CD4-positive, alpha-beta T cell treated with Interferon gamma for 1 hour (primary cell): ENCODE measurements at regions not wholly inside any gene's neighbourhood (a gene's known extent, or its start where the extent isn't known, plus 50 kb on each side); places are given as distances from the start of the nearest gene placed in this dataset.

Experiments
- DNase-seq: peaks from one replicate; pipeline ENCODE4 v3.0.0-alpha.2; 2020

GRCh38 chr17:77421630-77421972 is 280.8 kb downstream of the SEC14L1 start:
- no peak for DNase-seq

DNA sequence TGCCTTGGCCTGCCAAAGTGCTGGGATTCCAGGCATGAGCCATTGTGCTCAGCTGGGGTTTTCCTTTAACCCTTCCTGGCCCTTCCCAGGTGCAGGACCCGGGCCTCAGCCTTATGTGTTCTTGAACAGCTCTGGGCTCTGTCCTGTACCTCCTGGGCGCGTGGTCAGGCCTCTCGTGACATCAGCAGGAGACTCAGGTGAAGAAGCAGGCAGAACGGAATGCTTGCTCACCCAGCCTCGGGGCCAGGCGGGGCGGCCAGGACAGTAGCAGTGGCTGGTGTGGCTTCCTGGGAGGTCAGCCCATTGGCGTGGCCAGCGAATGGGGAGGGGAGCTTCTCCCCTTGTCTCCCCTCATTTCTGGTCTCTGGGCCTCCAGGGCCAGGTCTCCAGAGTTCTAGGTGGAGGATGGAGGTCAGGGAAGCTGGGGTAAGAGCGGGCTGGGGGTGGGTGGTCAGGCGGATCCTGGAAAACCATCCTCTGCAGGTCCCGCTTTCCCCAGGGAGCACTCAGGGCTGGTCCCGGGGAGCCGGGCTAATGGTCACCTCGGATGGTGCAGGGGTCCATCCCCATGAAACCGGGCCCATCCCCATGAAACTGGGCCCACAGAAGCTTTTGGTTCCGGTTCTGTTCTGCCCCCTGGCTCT is 281.5 kb downstream of the SEC14L1 start:
- DNase-seq, result no peak

DNA sequence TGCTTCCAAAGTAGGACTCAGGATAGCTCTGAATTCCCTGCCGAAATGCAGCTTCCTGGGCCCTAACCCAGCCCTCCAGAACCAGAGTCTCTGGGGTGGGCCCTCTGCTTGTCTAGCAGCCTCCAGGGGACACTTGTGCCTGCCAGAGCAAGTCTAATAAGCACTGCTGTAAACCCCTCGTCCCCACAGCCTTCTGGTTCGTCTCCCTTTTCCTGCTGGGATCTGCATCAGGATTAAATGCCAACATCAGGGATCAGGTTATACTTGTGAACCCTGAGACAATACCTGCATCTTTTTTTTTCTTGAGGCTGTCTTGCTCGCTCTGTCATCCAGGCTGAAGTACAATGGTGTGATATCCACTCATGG is 282.0 kb downstream of the SEC14L1 start:
- DNase-seq, result no peak

GRCh38 chr17:77423589-77424451 is 283.1 kb downstream of the SEC14L1 start:
- DNase-seq, result no peak

DNA sequence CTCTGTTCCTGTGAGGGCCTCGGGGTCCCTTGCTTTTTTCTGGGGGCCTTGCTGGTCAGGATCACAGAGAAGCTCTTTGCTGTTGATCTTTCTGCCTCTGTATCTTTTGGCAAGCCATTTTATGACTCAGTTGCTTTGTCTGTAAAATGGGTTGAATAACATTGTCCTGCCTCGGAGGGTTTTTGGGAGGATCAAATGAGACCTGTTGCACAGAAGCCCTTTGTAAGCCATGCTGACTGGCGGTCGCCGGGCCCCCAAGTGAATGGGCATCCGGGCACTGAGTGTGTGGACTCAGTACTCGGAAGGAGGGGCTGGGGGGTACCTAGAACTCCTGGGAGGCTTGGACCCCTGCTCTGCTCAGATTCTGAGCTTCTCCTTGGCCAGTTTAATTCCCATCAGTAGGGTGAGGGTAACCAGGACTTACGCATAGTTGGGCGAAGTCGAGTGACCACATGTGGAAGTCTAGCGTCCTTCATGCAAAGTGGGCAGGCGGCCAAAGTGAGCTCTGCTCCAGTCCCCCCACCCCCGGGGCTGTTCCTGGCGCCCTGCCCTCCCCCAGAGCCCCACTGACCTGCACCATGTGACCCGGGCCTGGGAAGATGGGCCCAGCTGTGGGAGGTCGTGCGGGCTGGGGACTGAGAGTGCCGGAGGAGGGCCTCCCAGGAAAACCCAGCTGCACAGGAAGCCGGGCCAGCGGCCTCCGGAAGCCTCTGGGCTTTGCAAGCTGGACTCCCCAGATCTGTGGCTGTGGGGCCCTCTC is 284.0 kb downstream of the SEC14L1 start:
- no peak for DNase-seq

DNA sequence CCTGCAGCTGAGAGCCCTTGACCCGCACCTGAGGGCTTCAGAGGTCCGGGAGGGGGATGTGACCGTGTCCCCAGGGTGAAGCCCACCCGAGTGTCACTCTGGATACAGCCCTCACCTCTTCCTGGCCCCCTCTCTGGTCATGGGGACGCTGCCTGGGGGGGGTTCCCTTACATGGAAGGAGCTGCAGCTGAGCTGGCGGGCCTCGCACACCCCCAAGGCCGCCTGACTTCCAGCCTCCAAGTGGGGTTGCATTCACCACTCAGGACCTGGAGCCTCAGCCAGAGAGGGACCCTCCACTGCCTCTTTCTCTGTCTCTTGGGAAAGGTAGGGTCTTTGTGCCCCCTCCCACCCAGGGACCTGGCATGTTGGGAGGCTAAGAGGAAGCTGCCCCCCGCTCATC is 284.6 kb downstream of the SEC14L1 start:
- DNase-seq, result no peak

DNA sequence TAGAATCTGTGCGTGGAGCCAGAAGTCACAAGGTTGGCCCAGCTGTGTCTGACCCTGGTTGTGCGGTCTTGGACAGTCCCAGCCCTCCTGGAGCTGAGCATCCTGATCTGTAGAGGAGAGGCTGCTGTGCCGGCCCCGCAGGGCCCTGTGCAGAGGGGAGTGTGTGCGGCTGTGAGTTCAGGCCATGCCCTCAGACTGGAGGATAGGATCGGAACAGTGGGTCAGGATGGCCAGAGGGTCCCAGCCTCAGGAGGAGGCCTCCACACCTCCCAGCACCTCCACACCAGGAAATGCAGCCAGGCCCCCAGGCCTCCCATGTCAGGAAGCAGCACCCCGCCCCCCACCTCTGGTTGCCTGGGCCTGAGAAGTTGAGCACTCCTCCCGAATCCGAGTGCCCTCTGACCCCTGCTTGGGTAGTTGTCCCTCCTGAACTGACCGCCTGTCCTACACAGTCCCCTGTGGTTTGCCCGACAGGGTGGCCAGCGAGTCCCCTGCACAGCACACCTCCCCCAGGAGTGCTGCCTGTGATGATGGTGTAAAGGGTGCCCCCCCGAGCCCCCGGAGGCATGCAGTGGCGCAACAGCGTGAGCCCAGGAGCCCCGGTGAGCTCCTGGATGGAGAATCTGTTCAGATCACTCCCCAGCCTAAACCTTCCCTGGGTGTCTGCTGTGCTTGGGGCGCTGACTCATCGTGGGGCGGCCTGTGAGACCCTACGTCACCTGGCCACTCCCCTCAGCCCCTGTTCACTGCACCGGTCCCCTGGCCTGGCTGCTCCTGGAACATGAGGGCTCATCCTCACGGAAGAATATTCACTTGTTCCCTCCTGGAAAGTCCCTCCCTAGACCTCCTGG is 285.2 kb downstream of the SEC14L1 start:
- DNase-seq, result peak; percentile 50

DNA sequence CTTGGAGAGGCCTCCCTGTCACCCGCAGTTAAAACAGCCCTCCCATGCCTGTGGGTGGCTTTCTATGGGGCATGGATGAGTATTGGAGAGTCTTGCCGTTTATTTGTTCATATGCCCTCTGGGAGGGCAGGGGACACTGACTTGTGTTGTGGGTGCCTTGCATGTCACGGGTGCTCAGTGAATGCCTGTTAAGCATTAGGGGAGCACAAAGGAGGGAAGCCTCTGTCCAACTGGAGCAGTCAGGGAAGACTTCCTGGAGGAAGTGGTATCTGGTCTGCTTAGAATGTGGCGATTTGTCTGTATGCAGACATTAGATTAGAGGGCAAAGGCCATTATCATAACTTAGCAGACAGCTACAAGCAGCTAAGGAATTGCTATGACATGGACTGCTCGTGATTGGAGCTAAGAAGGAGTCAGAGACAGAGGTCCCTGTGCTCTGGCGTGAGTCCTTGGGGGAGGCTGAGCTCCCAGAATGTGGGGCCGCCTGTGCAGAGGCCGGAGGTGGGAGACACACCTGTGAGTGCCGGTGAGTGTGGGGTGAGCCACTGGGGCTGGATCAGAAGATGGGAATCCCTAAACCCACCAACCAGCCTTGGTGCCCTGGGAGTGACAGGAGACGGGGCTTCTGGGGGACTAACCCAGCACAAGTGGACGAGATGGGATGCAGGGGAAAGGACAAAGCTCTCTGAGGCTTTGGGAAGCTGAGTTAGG is 286.1 kb downstream of the SEC14L1 start:
- no peak for DNase-seq

- no peak for DNase-seq
These were observed 286.7 kb downstream of the SEC14L1 start for GRCh38 chr17:77427391-77427991.

DNA sequence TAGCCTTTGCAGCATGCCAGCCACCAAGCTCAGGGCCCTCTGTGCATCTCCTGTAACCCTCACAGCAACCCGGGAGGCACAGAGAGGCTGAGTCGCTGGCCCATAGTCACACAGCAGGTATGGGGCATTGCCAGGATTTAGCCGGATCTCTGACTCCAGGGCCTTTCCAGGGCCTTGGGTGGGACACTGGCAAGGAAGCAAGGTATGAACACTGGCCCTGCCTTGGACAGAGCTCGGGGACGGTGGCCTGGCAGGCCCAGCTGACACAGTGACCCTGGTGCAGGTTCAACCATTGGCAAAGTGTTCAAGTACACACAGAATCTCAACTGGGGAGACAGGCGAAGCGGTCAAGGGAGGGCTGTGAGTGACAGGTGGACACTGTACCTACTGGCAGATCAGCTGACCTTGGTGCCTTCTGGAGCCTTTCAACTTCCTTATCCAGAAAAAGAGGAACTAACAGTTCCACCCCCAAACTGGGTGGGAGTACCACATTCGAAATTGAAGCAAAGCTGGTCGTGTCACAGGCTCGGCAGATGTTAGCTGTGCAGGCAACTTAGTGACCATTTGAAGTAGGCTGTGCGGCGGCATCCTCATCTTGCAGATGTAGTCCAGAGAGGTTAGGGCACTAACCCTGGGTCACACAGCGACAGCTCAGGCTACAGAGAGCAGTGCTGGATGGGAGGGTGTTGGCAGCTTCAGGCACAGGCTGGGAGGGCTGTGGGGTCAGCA is 287.4 kb downstream of the SEC14L1 start:
- DNase-seq, result peak; percentile 42

- no peak for DNase-seq
These were observed 288.1 kb downstream of the SEC14L1 start for GRCh38 chr17:77428749-77429368.

GRCh38 chr17:77429369-77429968 is 288.7 kb downstream of the SEC14L1 start:
- no peak for DNase-seq

DNA sequence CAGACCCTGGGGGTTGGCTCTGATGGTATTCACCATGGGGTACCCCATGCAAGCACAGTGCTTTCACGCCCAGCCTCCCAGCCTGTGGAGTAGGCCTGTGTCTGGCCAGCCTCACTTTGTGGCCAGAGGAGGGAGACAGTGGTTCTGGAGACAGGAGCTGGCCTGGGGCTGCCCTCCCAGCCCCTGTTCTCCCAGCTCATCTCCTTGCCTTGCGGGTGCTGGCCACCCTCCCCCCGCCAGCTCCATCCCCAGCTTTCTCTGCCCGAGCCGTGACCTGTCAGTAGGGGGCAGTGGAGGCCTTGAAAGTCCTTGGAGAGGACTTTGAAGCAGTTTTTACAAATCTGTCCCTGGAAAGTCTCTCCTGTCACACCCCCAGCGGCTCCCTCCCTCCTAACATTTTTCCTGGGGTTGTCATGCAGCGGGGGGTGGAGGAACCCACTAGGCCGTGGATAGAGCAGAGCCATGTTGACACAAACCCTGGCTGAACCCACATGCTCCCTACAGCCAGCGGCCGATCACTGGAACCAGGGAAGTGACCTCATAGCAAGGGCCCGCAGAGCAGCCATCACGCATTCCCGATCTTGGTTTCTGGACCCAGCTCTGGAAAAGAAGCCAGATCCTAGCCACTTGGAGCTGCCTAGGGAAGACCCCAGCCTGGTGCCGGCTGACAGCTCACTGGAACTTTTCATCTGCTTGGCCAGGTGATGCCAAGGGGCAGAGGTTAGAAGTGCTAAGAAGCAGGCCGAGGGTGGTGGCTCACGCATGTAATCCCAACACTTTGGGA is 289.4 kb downstream of the SEC14L1 start:
- DNase-seq, result peak; percentile 74

DNA sequence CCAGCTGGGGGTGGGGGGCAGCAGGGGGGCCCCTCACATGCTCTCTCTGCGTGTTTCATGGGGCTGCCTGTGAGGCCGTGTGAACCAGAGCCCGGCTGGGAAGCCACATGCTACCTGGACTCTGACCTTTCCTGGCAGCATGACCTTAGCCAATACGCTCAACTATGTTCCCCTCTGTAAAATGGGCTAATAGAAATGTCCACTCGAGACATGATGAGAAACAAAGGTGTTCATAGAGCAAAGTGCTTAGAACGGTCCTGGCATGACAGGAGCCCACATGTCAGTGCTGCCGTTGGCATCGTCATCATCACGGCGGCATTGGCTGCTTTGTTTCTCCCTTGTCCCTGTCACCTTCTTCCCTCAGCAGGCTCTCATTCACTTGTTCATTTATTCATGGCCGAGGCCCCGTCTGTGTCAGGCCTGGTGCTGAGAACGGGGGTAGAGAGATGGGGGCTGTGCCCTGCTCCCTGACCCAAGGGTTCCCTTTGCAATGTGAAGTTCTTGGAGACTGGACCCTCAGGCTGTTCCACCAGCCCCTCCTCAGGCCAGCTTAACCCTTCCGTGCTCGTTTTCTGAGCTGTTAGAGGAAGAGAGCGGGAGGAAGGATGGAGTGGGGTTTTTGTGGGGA is 291.4 kb downstream of the SEC14L1 start:
- DNase-seq, result no peak

DNA sequence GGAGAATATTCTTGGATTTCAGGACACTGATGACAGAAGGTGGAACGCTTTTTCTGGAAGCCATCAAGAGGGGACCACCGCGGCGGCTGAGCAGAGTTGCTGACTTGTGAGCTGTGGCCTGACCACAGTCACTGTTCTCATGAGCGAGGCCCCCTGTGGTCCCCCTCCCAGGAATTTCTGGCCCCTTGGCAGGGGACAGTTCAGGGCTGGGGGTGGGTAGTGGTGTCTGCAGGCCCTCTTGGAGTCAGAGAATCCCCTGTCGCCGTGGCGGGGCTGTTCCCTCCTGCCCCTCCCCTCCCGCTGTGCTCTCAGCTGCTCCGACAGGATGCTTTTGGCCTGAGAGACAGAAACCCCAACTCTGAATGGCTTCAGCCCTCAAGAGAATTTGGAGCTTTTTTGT is 292.0 kb downstream of the SEC14L1 start:
- no peak for DNase-seq

DNA sequence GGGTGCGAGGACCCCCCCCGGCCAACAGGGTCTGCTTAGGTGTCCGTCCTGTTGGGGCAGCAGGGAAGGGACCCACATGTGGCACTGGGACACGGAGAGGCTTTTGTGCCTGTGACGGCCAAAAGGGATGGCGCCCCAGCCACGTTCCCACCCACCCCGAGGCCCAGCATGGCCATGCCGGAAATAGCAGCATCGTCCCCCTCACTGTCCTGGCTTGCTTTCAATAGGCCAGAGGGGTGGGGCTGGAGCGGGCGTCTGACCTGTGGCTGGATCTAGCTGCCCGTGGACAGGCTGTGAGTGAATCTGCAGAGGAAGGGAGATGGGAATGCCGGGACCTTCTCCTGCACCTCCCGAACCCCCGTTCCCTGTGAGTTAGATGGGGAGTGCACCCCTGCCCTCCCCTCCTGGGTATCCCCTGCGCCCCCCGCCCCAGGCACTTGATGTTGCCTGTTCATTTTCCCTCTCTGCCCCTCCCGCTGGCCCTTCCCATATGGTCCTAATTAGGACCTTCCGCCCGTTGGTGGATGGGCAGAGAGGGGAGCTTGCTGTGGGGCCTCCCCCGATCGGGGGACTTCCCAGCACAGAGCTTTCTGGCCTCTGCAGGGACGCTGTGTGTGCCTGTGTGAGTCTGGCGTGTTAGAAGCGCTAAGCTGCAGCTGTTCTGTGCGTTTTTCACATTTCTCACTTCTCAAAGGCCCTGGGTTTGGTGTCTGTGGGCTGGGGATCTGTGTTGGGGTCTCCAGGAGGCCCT is 292.8 kb downstream of the SEC14L1 start:
- no peak for DNase-seq

- no peak for DNase-seq
These were observed 293.7 kb downstream of the SEC14L1 start for GRCh38 chr17:77434136-77435114.
